Tibial artery (tissue), 4 donors: ENCODE measurements at regions not wholly inside any gene's neighbourhood (a gene's known extent, or its start where the extent isn't known, plus 50 kb on each side); places are given as distances from the start of the nearest gene placed in this dataset.
A peak's percentile ranks its signal among the peaks of the same experiment; 100 is the strongest.

Experiments used
- DNase-seq, 2 donors: peaks; one replicate each; pipeline ENCODE4 v3.0.0-alpha.2; 2019
- H3K27ac ChIP-seq, 2 donors: fragments of 200-600 bp; sonication (generic) in 1 of 2; 1 replicate in 1 of 2; 2 replicates in 1 of 2; pipeline ENCODE4 v1.5.1; 2018 to 2019; ENCODE audit warnings: mild to moderate bottlenecking in 1 of 2
- H3K27me3 ChIP-seq, 2 donors: fragments of 200-600 bp; sonication (generic) in 1 of 2; one replicate each; pipeline versions ENCODE4 v1.5.1 to v1.6.0; 2016 to 2019
- H3K36me3 ChIP-seq, 3 donors: fragments of 200-600 bp; sonication (generic) in 2 of 3; one replicate each; pipeline ENCODE4 v1.5.1; 2016 to 2019; ENCODE audit warnings: mild to moderate bottlenecking in 2 of 3
- H3K4me1 ChIP-seq, 4 donors: fragments of 200-600 bp; sonication (generic) in 2 of 4; 1 replicate in 3 of 4; 2 replicates in 1 of 4; pipeline ENCODE4 v1.5.1; 2016 to 2019
- H3K4me3 ChIP-seq, 2 donors: fragments of 200-600 bp; sonication (generic) in 1 of 2; 1 replicate in 1 of 2; 2 replicates in 1 of 2; pipeline ENCODE4 v1.5.1; 2018 to 2019; ENCODE audit warnings: mild to moderate bottlenecking in 2 of 2
- H3K9me3 ChIP-seq, 3 donors: fragments of 200-600 bp; sonication (generic) in 1 of 3; one replicate each; pipeline ENCODE4 v1.5.1; 2016 to 2019
- CTCF ChIP-seq, 2 experiments: fragments of 200-600 bp in 1 of 2; fragments of 450-650 bp in 1 of 2; IDR thresholded peaks; one replicate each; pipeline ENCODE4 v1.5.1; 2017 to 2019; ENCODE audit warnings: antibody characterized with exemption in 2 of 2, mild to moderate bottlenecking in 1 of 2, moderate library complexity in 1 of 2
- intact Hi-C: fragments of 100-400 bp; cut with DNase I; formaldehyde crosslinking; loops from one replicate; pipeline ENCODE4 v1.15.0; 2023; ENCODE audit warnings: low total_unique reads

- Histone ChIP-seq H3K9me3 (no peaks in the 10 kb centered on the region), H3K4me3 (no peak overlapping the region), H3K27ac (no peak overlapping the region), H3K36me3 (no peaks in the 10 kb centered on the region), H3K4me1 (peaks cover 0 to 4% (median 0%) of the 10 kb centered on the region in 4 donors), H3K27me3 (no peaks in the 10 kb centered on the region)
- intact Hi-C loops, result no loop called here
- no peak for DNase-seq
- TF ChIP-seq CTCF (IDR thresholded peaks at IDR 0.05), result no peak
These were observed 103.2 kb upstream of the WAC start for GRCh38 chr10:28429573-28430216.

GRCh38 chr10:28431139-28431538 is 101.8 kb upstream of the WAC start:
- H3K9me3 ChIP-seq, result no peaks in the 10 kb centered on the region
- no peak overlapping the region for H3K27ac ChIP-seq
- H3K4me3 ChIP-seq, result no peak overlapping the region
- TF ChIP-seq CTCF (IDR thresholded peaks at IDR 0.05), result no peak
- H3K27me3 ChIP-seq, result no peaks in the 10 kb centered on the region
- intact Hi-C loops, result no loop called here
- DNase-seq, result no peak
- no peaks in the 10 kb centered on the region for H3K36me3 ChIP-seq
- H3K4me1 ChIP-seq, result peaks cover 0 to 4% (median 0%) of the 10 kb centered on the region in 4 donors

- peaks cover 0 to 4% (median 0%) of the 10 kb centered on the region in 4 donors for H3K4me1 ChIP-seq
- H3K27me3 ChIP-seq, result no peaks in the 10 kb centered on the region
- intact Hi-C loops, result no loop called here
- TF ChIP-seq CTCF (IDR thresholded peaks at IDR 0.05), result peak; percentile 65 to 76
- H3K36me3 ChIP-seq, result no peaks in the 10 kb centered on the region
- no peak overlapping the region for H3K4me3 ChIP-seq
- no peaks in the 10 kb centered on the region for H3K9me3 ChIP-seq
- DNase-seq, result peak; percentile 61 to 70
- H3K27ac ChIP-seq, result no peak overlapping the region
These were observed 100.7 kb upstream of the WAC start for GRCh38 chr10:28432210-28432676.

DNA sequence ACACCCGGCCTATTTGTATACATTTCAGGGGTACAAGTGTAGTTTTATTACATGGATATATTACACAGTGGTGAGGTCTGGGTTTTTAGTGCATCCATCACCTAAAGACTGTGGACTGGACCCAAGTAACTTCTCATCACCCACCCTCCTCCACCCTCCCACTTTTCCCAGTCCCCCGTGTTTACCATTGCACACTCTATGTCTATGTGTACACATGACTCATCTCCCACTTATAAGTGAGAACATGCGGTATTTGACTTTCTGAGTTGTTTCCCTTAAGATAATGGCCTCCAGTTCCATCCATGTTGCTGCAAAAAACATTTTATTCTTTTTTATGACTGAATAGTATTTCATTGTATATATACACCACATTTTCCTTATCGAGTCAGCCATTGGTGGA is 98.9 kb upstream of the WAC start:
- peaks cover 0 to 4% (median 0%) of the 10 kb centered on the region in 4 donors for H3K4me1 ChIP-seq
- no peaks in the 10 kb centered on the region for H3K36me3 ChIP-seq
- no peak for DNase-seq
- TF ChIP-seq CTCF (IDR thresholded peaks at IDR 0.05), result no peak
- peaks cover 0 to under 1% of the 10 kb centered on the region in 2 donors for H3K27me3 ChIP-seq
- intact Hi-C loops, result no loop called here
- H3K4me3 ChIP-seq, result no peak overlapping the region
- H3K27ac ChIP-seq, result no peak overlapping the region
- no peaks in the 10 kb centered on the region for H3K9me3 ChIP-seq

GRCh38 chr10:28442403-28442802 is 90.5 kb upstream of the WAC start:
- intact Hi-C loops, result no loop called here
- Histone ChIP-seq H3K4me3 (no peak overlapping the region), H3K36me3 (no peaks in the 10 kb centered on the region), H3K27ac (no peak overlapping the region), H3K9me3 (no peaks in the 10 kb centered on the region), H3K27me3 (peaks cover 0 to 14% of the 10 kb centered on the region in 2 donors), H3K4me1 (no peaks in the 10 kb centered on the region)
- no peak for TF ChIP-seq CTCF (IDR thresholded peaks at IDR 0.05)
- no peak for DNase-seq
